DND-41 (cell line): ENCODE measurements at regions not wholly inside any gene's neighbourhood (a gene's known extent, or its start where the extent isn't known, plus 50 kb on each side); places are given as distances from the start of the nearest gene placed in this dataset.

Experiments used
- ATAC-seq: fragments of 200-7000 bp; cut with Tn5 transposase; 3 replicates; pipeline ENCODE4 v1.9.1; 2021; ENCODE audit warnings: low read depth; ENCODE audit not compliant: insufficient read depth
- DNase-seq: peaks from one replicate; pipeline ENCODE4 v3.0.0-alpha.2; 2020
- H2AFZ ChIP-seq: 2 replicates; pipeline ENCODE4 v1.6.0; 2012; ENCODE audit warnings: low read depth, low read length
- H3K27ac ChIP-seq: 2 replicates; pipeline ENCODE4 v1.5.1; 2012; ENCODE audit warnings: low read length, inconsistent platforms
- H3K27me3 ChIP-seq: fragments of 200-600 bp; sonication (generic); 2 replicates; pipeline ENCODE4 v1.6.0; 2012; ENCODE audit warnings: low read length, mild to moderate bottlenecking, inconsistent platforms; ENCODE audit not compliant: insufficient read depth, poor library complexity
- H3K36me3 ChIP-seq: 2 replicates; pipeline ENCODE4 v1.5.1; 2012; ENCODE audit warnings: low read length, inconsistent platforms; ENCODE audit not compliant: insufficient read depth
- H3K4me1 ChIP-seq: 2 replicates; pipeline ENCODE4 v1.5.1; 2012; ENCODE audit warnings: mild to moderate bottlenecking, low read length; ENCODE audit not compliant: insufficient read depth
- H3K4me2 ChIP-seq: 2 replicates; pipeline ENCODE4 v1.6.0; 2012; ENCODE audit warnings: mild to moderate bottlenecking, moderate library complexity, low read length, inconsistent platforms; ENCODE audit not compliant: insufficient read depth
- H3K4me3 ChIP-seq, 2 experiments: fragments of 200-600 bp in 1 of 2; shearing (Covaris generic) in 1 of 2; 2 replicates each; pipeline ENCODE4 v1.5.1; 2012 to 2016; ENCODE audit warnings: inconsistent platforms in 2 of 2, low read length in 2 of 2, mild to moderate bottlenecking in 2 of 2, low read depth in 1 of 2, moderate library complexity in 1 of 2
- H3K79me2 ChIP-seq: 2 replicates; pipeline ENCODE4 v1.6.0; 2012; ENCODE audit warnings: low read length, inconsistent platforms; ENCODE audit not compliant: insufficient read depth
- H3K9ac ChIP-seq: 2 replicates; pipeline ENCODE4 v1.6.0; 2012; ENCODE audit warnings: low read depth, mild to moderate bottlenecking, inconsistent platforms, low read length, moderate library complexity
- H3K9me3 ChIP-seq: 2 replicates; pipeline ENCODE4 v1.5.1; 2012; ENCODE audit warnings: low read length, moderate library complexity, mild to moderate bottlenecking, inconsistent platforms; ENCODE audit not compliant: insufficient read depth, severe bottlenecking
- H4K20me1 ChIP-seq: 2 replicates; pipeline ENCODE4 v1.6.0; 2012; ENCODE audit warnings: low read length; ENCODE audit not compliant: insufficient read depth
- EZH2 ChIP-seq: IDR thresholded peaks from 3 replicates; pipeline ENCODE4 v1.6.1; 2012; ENCODE audit warnings: borderline replicate concordance, low read depth, mild to moderate bottlenecking, moderate library complexity, low read length, inconsistent platforms; ENCODE audit not compliant: severe bottlenecking
- TF ChIP-seq, protein P1 (sequence below): IDR thresholded peaks from 2 replicates; pipeline ENCODE4 v1.5.1; 2012; ENCODE audit warnings: borderline replicate concordance, low read length, moderate library complexity, mild to moderate bottlenecking; ENCODE audit not compliant: poor library complexity, severe bottlenecking; ENCODE audit errors: extremely low read depth

DNA sequence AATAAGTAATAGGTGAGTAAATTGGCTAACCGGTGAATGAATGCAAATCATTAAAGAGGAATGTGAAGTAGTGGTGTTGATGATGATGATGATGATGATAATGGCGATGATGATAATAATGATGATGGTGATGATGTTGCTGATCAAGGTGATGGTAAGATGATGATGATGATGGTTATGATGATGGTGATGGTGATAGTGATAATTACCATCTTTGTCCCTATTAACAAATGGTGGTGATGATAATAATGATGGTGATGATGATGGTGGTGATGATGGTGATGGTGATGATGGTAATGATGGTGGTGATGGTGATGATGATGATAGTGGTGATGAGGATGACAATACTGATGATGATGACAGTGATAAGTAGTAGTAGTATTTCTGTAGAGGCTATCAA lies 452.6 kb downstream of the ZNF536 start:
- Histone ChIP-seq H3K4me3 (no peak overlapping the region), H3K27ac (no peak overlapping the region), H3K36me3 (no peaks in the 10 kb centered on the region), H4K20me1 (no peaks in the 10 kb centered on the region), H3K9me3 (no peaks in the 10 kb centered on the region), H3K4me1 (no peaks in the 10 kb centered on the region), H3K9ac (no peak overlapping the region), H2AFZ (no peak overlapping the region), H3K79me2 (no peaks in the 10 kb centered on the region), H3K4me2 (no peak overlapping the region), H3K27me3 (no peaks in the 10 kb centered on the region)
- TF ChIP-seq, protein P1, sequence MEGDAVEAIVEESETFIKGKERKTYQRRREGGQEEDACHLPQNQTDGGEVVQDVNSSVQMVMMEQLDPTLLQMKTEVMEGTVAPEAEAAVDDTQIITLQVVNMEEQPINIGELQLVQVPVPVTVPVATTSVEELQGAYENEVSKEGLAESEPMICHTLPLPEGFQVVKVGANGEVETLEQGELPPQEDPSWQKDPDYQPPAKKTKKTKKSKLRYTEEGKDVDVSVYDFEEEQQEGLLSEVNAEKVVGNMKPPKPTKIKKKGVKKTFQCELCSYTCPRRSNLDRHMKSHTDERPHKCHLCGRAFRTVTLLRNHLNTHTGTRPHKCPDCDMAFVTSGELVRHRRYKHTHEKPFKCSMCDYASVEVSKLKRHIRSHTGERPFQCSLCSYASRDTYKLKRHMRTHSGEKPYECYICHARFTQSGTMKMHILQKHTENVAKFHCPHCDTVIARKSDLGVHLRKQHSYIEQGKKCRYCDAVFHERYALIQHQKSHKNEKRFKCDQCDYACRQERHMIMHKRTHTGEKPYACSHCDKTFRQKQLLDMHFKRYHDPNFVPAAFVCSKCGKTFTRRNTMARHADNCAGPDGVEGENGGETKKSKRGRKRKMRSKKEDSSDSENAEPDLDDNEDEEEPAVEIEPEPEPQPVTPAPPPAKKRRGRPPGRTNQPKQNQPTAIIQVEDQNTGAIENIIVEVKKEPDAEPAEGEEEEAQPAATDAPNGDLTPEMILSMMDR = no peak
- DNase-seq (no peak), ATAC-seq (no peak)

DNA sequence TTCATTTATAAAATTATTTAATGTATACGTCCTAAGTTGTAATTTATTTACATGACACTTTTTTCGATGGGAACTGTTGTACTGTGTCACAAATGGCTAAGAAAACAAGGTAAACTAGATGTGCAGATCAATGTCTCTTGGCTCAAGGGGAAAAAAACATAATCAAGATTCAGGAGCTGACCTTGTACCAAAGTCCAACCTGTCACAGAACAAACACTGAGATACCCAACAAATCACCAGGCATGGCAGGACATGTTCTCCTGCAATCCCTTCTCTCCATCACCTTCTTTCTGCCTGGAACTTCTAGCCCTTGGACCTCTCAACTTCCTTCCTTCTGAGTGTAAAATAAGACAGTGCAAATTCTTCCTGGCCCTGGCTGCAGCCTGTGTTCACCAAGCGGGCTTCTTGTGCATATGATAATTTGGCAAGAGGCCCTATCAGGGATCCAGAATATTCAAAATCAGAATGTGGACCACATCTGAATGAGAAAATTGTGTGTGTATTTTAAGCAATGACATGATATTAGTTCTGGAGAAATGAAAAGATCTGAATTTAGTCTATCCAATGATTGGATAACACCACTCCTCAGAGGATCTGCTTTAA lies 445.9 kb downstream of the ZNF536 start:
- no peak overlapping the region for H3K27ac ChIP-seq
- no peak overlapping the region for H2AFZ ChIP-seq
- ATAC-seq (no peak), DNase-seq (no peak)
- no peaks in the 10 kb centered on the region for H3K36me3 ChIP-seq
- H3K4me3 ChIP-seq = no peak overlapping the region
- no peaks in the 10 kb centered on the region for H3K9me3 ChIP-seq
- no peak overlapping the region for H3K4me2 ChIP-seq
- H3K9ac ChIP-seq = no peak overlapping the region
- H3K79me2 ChIP-seq = no peaks in the 10 kb centered on the region
- H3K4me1 ChIP-seq = no peaks in the 10 kb centered on the region
- TF ChIP-seq, protein P1 = no peak
- no peak for TF ChIP-seq EZH2
- H3K27me3 ChIP-seq = peaks cover 3% of the 10 kb centered on the region
- no peaks in the 10 kb centered on the region for H4K20me1 ChIP-seq

DNA sequence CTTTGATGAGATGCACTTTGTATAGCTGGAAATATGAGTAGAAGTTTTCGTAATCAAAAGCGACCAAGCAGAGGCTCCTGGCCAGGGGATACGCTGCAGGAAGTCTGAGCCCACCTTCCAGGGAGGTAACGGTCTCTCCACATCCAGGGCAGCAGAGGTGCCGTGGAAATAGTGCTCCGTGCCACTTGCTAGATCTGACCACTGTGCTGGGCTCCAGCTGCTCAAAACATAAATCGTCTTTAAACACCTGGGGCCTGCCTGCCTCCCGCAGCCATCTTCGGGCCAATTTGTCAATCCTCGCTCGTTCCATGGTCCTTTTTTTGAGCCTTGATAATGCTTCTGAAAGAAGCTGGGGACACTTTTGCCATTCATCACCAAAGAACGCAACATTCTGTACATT lies 445.0 kb downstream of the ZNF536 start:
- DNase-seq = no peak
- no peak for TF ChIP-seq EZH2
- TF ChIP-seq, protein P1 = no peak
- H3K36me3 ChIP-seq = no peaks in the 10 kb centered on the region
- no peaks in the 10 kb centered on the region for H4K20me1 ChIP-seq
- no peak overlapping the region for H2AFZ ChIP-seq
- no peaks in the 10 kb centered on the region for H3K9me3 ChIP-seq
- H3K4me1 ChIP-seq = no peaks in the 10 kb centered on the region
- H3K4me2 ChIP-seq = no peak overlapping the region
- no peak overlapping the region for H3K9ac ChIP-seq
- peaks cover 3% of the 10 kb centered on the region for H3K27me3 ChIP-seq
- ATAC-seq = no peak
- no peak overlapping the region for H3K27ac ChIP-seq
- H3K79me2 ChIP-seq = no peaks in the 10 kb centered on the region
- no peak overlapping the region for H3K4me3 ChIP-seq

DNA sequence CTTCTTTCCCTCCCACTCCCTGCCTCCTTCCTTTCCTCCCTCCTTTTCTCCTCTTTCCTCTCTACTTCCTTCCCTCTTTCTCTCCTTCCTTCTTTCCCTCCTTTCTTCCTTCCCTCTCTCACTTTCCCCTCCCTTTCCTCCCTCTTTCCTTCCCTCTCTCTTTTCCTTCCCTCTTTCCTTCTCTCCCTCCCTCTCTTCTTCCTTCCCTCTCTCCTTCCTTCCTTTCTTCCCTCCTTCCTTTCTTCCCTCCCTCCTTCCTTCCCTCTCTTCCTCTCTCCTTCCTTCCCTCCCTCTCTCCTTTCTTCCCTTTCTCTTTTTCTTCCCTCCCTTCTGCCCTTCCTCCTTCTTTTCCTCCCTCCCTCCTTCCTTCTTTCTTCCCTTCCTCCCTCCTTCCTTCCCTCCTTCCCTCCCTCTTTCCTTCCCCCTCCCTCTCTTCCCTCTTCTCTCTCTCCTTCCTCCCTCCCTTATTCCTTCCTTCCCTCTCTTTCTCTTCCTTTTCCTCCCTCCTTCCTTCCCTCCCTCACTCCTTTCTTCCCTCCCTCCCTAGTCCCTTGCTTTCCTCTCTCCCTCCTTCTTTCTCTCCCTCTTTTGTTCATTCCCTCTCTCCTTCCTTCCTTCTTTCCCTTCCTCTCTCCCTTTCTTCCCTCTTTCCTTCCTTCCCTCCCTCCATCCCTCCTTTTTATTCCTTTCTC lies 443.9 kb downstream of the ZNF536 start:
- TF ChIP-seq, protein P1 = no peak
- no peak for TF ChIP-seq EZH2
- Histone ChIP-seq H3K4me3 (no peak overlapping the region), H3K27ac (no peak overlapping the region), H3K9me3 (no peaks in the 10 kb centered on the region), H3K9ac (no peak overlapping the region), H4K20me1 (no peaks in the 10 kb centered on the region), H3K79me2 (no peaks in the 10 kb centered on the region), H2AFZ (no peak overlapping the region), H3K36me3 (no peaks in the 10 kb centered on the region), H3K4me2 (no peak overlapping the region), H3K27me3 (peaks cover 3% of the 10 kb centered on the region), H3K4me1 (no peaks in the 10 kb centered on the region)
- ATAC-seq (no peak), DNase-seq (no peak)
